ENCODE measurements at regions not wholly inside any gene's neighbourhood (a gene's known extent, or its start where the extent isn't known, plus 50 kb on each side); places are given as distances from the start of the nearest gene placed in this dataset.

DNA sequence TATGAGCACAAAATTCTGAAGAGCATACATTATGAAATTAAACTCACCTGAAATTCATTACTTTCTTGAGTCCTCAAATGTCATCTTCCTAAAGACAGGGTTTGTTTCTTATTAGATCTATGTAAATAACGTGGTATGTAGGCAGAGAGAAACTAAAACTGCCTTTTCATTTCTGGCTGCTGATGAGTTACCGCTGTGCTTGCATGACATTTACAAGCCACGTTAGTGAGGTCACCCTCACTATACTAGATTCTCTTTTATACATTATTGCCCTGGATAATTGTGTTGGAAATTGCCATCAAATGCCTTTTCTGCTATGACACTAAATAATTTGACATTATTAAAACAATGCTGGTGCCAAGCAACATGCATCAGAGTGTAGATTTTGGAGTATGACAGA lies 748.3 kb upstream of the ANO3 start:
- Histone ChIP-seq H3K79me2 (ENCODE audit: insufficient read depth) (no peaks in the 10 kb centered on the region), H3K9ac (no peak overlapping the region), H3F3A (ENCODE audit: insufficient read depth) (no peaks in the 10 kb centered on the region), H4K20me1 (ENCODE audit: insufficient read depth) (no peaks in the 10 kb centered on the region), H3K27me3 (replicated peaks; ENCODE audit: insufficient read depth) (no peaks in the 10 kb centered on the region), H3K4me1 (ENCODE audit: insufficient read depth) (no peaks in the 10 kb centered on the region), H3K9me3 (ENCODE audit: low read depth) (no peaks in the 10 kb centered on the region), H3K9me2 (ENCODE audit: insufficient read depth) (peaks cover 3% of the 10 kb centered on the region; the same call in 1 of the 2 replicates), H3K36me3 (ENCODE audit: low read depth) (no peaks in the 10 kb centered on the region), H3K4me2 (ENCODE audit: unreplicated experiment) (no peak overlapping the region), H2AFZ (no peak overlapping the region), H3K27ac (no peak overlapping the region), H3K4me3 (no peak overlapping the region)
- in situ Hi-C loops (cut with MboI): no loop called here
- 6 to 14% methylated on average over 3 of the region's 3 CpGs for WGBS, 2 experiments (ENCODE audit: low coverage in 1 of 2, low lambda C conversion rate in 2 of 2, missing lambda C conversion rate in 2 of 2)
- no peak for DNase-seq
- TF ChIP-seq EZH2phosphoT487 (IDR thresholded peaks at IDR 0.05; ENCODE audit: insufficient read depth, low read depth): no peak
- TF ChIP-seq EZH2 (IDR thresholded peaks at IDR 0.05; ENCODE audit: insufficient read depth, poor library complexity, severe bottlenecking): no peak

DNA sequence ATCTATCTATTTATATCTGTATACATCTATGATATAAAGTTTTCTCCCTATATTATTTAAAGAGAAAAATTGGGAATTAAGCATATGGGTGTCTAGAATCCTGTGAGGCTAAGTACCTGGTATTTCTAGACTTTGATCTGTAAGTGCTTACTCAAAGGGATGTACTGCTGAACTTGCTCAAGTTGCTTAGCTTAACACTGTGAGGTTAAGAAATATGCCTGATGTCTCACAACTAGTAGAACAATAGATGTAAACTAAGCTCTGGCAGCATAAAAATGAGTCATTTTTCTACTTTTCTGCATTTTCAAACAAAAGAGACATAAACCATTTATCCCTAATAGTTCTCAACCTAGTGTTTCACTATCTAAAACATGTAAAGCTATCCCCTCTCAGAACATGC lies 744.4 kb upstream of the ANO3 start:
- Histone ChIP-seq H3K4me2 (ENCODE audit: unreplicated experiment) (no peak overlapping the region), H3K4me1 (ENCODE audit: insufficient read depth) (no peaks in the 10 kb centered on the region), H3K9me2 (ENCODE audit: insufficient read depth) (peaks cover 3% of the 10 kb centered on the region; the same call in 1 of the 2 replicates), H4K20me1 (ENCODE audit: insufficient read depth) (no peaks in the 10 kb centered on the region), H2AFZ (no peak overlapping the region), H3K79me2 (ENCODE audit: insufficient read depth) (no peaks in the 10 kb centered on the region), H3F3A (ENCODE audit: insufficient read depth) (no peaks in the 10 kb centered on the region), H3K36me3 (ENCODE audit: low read depth) (no peaks in the 10 kb centered on the region), H3K9me3 (ENCODE audit: low read depth) (no peaks in the 10 kb centered on the region), H3K9ac (no peak overlapping the region), H3K4me3 (no peak overlapping the region), H3K27ac (no peak overlapping the region), H3K27me3 (replicated peaks; ENCODE audit: insufficient read depth) (no peaks in the 10 kb centered on the region)
- in situ Hi-C loops (cut with MboI): no loop called here
- no peak for DNase-seq
- TF ChIP-seq EZH2phosphoT487 (IDR thresholded peaks at IDR 0.05; ENCODE audit: insufficient read depth, low read depth) (no peak), EZH2 (IDR thresholded peaks at IDR 0.05; ENCODE audit: insufficient read depth, poor library complexity, severe bottlenecking) (no peak)

DNA sequence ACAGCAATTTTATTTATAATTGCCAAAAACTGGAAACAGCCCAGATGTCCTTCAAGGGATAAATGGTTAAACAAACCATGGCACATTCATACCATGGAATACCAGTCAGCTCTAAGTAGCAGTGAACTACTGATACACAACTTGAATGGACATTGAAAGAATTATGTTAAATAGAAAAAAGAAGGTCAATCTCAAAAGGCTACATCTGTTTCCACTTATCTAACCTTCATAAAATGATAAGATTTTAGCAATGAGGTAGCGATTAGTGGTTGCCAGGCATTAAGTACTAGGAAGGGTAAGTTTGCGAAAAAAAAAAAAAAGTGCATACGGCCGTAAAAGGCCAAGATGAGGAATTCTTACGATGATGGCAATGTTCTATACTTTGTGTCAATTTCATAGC lies 738.7 kb upstream of the ANO3 start:
- Histone ChIP-seq H4K20me1 (ENCODE audit: insufficient read depth) (no peaks in the 10 kb centered on the region), H3K79me2 (ENCODE audit: insufficient read depth) (no peaks in the 10 kb centered on the region), H3K27me3 (replicated peaks; ENCODE audit: insufficient read depth) (no peaks in the 10 kb centered on the region), H3K4me2 (ENCODE audit: unreplicated experiment) (no peak overlapping the region), H3K9me2 (ENCODE audit: insufficient read depth) (no peaks in the 10 kb centered on the region), H3K9me3 (ENCODE audit: low read depth) (no peaks in the 10 kb centered on the region), H3K4me1 (ENCODE audit: insufficient read depth) (no peaks in the 10 kb centered on the region), H3K4me3 (no peak overlapping the region), H2AFZ (no peak overlapping the region), H3K9ac (no peak overlapping the region), H3K36me3 (ENCODE audit: low read depth) (no peaks in the 10 kb centered on the region), H3F3A (ENCODE audit: insufficient read depth) (no peaks in the 10 kb centered on the region), H3K27ac (no peak overlapping the region)
- WGBS, 2 experiments (ENCODE audit: low coverage in 1 of 2, low lambda C conversion rate in 2 of 2, missing lambda C conversion rate in 2 of 2): 53 to 71% methylated on average over 5 of the region's 5 CpGs
- in situ Hi-C loops (cut with MboI): no loop called here
- TF ChIP-seq EZH2 (IDR thresholded peaks at IDR 0.05; ENCODE audit: insufficient read depth, poor library complexity, severe bottlenecking): no peak
- no peak for TF ChIP-seq EZH2phosphoT487 (IDR thresholded peaks at IDR 0.05; ENCODE audit: insufficient read depth, low read depth)
- DNase-seq: no peak

DNA sequence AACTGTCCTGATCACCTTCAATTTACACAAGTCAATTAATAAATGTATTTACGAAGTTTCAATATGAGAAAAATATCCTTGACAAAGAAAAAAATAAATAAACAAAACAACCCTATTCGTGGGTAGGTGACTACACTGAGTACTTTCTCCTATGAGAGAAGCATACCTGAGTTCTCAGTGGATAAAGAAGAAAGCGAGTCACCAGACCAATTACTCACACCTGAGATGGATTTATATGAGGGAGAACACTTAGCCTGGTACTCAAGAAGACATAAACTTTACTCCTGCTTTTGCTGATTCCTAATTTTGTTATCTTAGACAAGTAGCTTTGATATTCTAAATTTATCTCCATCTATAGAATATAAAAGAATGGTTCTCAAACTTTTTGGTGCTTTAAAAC lies 735.2 kb upstream of the ANO3 start:
- H3K4me2 ChIP-seq (ENCODE audit: unreplicated experiment): no peak overlapping the region
- no peaks in the 10 kb centered on the region for H3K9me3 ChIP-seq (ENCODE audit: low read depth)
- WGBS, 2 experiments (ENCODE audit: low coverage in 1 of 2, low lambda C conversion rate in 2 of 2, missing lambda C conversion rate in 2 of 2): 18 to 35% methylated on average over 3 of the region's 3 CpGs
- no peak overlapping the region for H2AFZ ChIP-seq
- no peaks in the 10 kb centered on the region for H3K36me3 ChIP-seq (ENCODE audit: low read depth)
- TF ChIP-seq EZH2 (IDR thresholded peaks at IDR 0.05; ENCODE audit: insufficient read depth, poor library complexity, severe bottlenecking) (no peak), EZH2phosphoT487 (IDR thresholded peaks at IDR 0.05; ENCODE audit: insufficient read depth, low read depth) (no peak)
- H4K20me1 ChIP-seq (ENCODE audit: insufficient read depth): no peaks in the 10 kb centered on the region
- DNase-seq: no peak
- no peaks in the 10 kb centered on the region for H3K4me1 ChIP-seq (ENCODE audit: insufficient read depth)
- in situ Hi-C loops (cut with MboI): no loop called here
- H3K4me3 ChIP-seq: no peak overlapping the region
- H3K27me3 ChIP-seq (replicated peaks; ENCODE audit: insufficient read depth): no peaks in the 10 kb centered on the region
- H3F3A ChIP-seq (ENCODE audit: insufficient read depth): no peaks in the 10 kb centered on the region
- H3K27ac ChIP-seq: no peak overlapping the region
- no peaks in the 10 kb centered on the region for H3K79me2 ChIP-seq (ENCODE audit: insufficient read depth)
- no peak overlapping the region for H3K9ac ChIP-seq
- H3K9me2 ChIP-seq (ENCODE audit: insufficient read depth): no peaks in the 10 kb centered on the region

DNA sequence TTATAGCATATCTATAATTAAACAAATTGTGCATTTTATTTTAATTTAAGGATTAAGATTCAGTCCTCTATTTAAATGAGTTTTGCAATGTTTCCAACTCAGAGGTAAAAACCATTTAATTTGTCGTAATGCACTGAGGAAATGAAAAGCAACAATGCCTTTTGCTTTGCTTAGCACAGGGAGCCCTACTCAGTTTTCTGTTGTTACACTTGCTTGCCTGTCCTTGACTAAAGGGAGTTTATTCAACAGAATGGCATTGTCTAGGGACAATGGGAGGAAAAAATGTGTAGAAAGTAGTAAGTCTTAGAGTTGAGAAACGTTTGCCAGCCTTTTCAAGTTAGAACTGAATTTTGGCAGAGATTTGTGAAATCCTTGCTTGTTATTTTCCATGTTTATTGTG lies 734.2 kb upstream of the ANO3 start:
- no peaks in the 10 kb centered on the region for H3K36me3 ChIP-seq (ENCODE audit: low read depth)
- TF ChIP-seq EZH2 (IDR thresholded peaks at IDR 0.05; ENCODE audit: insufficient read depth, poor library complexity, severe bottlenecking) (no peak), EZH2phosphoT487 (IDR thresholded peaks at IDR 0.05; ENCODE audit: insufficient read depth, low read depth) (no peak)
- H4K20me1 ChIP-seq (ENCODE audit: insufficient read depth): no peaks in the 10 kb centered on the region
- H3F3A ChIP-seq (ENCODE audit: insufficient read depth): no peaks in the 10 kb centered on the region
- no peak overlapping the region for H3K27ac ChIP-seq
- no peaks in the 10 kb centered on the region for H3K79me2 ChIP-seq (ENCODE audit: insufficient read depth)
- no peak overlapping the region for H3K4me3 ChIP-seq
- no peak overlapping the region for H2AFZ ChIP-seq
- H3K9me2 ChIP-seq (ENCODE audit: insufficient read depth): no peaks in the 10 kb centered on the region
- no peak for DNase-seq
- in situ Hi-C loops (cut with MboI): no loop called here
- no peaks in the 10 kb centered on the region for H3K4me1 ChIP-seq (ENCODE audit: insufficient read depth)
- WGBS, 2 experiments (ENCODE audit: low coverage in 1 of 2, low lambda C conversion rate in 2 of 2, missing lambda C conversion rate in 2 of 2): 32 to 53% methylated on average over 2 of the region's 2 CpGs
- H3K9me3 ChIP-seq (ENCODE audit: low read depth): no peaks in the 10 kb centered on the region
- H3K9ac ChIP-seq: no peak overlapping the region
- H3K27me3 ChIP-seq (replicated peaks; ENCODE audit: insufficient read depth): no peaks in the 10 kb centered on the region
- H3K4me2 ChIP-seq (ENCODE audit: unreplicated experiment): no peak overlapping the region

Measured in GM23248 (cell line).